Fibroblast of lung (primary cell): ENCODE measurements at regions not wholly inside any gene's neighbourhood (a gene's known extent, or its start where the extent isn't known, plus 50 kb on each side); places are given as distances from the start of the nearest gene placed in this dataset.
"Not testable (repeated sequence)": the region's sequence is repeated elsewhere in the genome, so short reads cannot be mapped to it uniquely, and the experiment has no call there.

Source experiments
- DNase-seq, 2 donors: peaks; one replicate each; pipeline versions ENCODE4 v3.0.0 to v3.0.0-alpha.2; 2010; ENCODE audit warnings: low read depth in 2 of 2
- H2AFZ ChIP-seq: 2 replicates; pipeline ENCODE4 v1.5.1; 2012; ENCODE audit warnings: low read length, control low read depth, inconsistent platforms
- H3K27ac ChIP-seq: 2 replicates; pipeline ENCODE4 v1.5.1; 2011; ENCODE audit warnings: low read length, control low read depth; ENCODE audit not compliant: insufficient read depth
- H3K27me3 ChIP-seq: 2 replicates; pipeline ENCODE4 v1.5.1; 2011; ENCODE audit warnings: mild to moderate bottlenecking, low read length; ENCODE audit not compliant: control insufficient read depth, insufficient read depth
- H3K36me3 ChIP-seq: 2 replicates; pipeline ENCODE4 v1.5.1; 2011; ENCODE audit warnings: low read length; ENCODE audit not compliant: control insufficient read depth, insufficient read depth
- H3K4me1 ChIP-seq: 2 replicates; pipeline ENCODE4 v1.5.1; 2011; ENCODE audit warnings: low read length; ENCODE audit not compliant: control insufficient read depth, insufficient read depth; ENCODE audit errors: extremely low read depth
- H3K4me2 ChIP-seq: 2 replicates; pipeline ENCODE4 v1.5.1; 2011; ENCODE audit warnings: low read length, control low read depth; ENCODE audit not compliant: insufficient read depth; ENCODE audit errors: extremely low read depth
- H3K4me3 ChIP-seq, 4 experiments: fragments of 200-600 bp in 1 of 4; sonication (generic) in 1 of 4; replicated peaks in 1 of 4; 2 replicates each; pipeline ENCODE4 v1.5.1; 2011 to 2016; ENCODE audit warnings: low read length in 4 of 4, low read depth in 3 of 4, mild to moderate bottlenecking in 3 of 4, control low read depth in 2 of 4, inconsistent platforms in 1 of 4, mixed read lengths in 1 of 4; ENCODE audit not compliant: insufficient read depth in 1 of 4; ENCODE audit errors: control extremely low read depth in 1 of 4
- H3K79me2 ChIP-seq: 2 replicates; pipeline ENCODE4 v1.5.1; 2012; ENCODE audit warnings: mild to moderate bottlenecking, low read length, inconsistent platforms; ENCODE audit not compliant: control insufficient read depth, insufficient read depth
- H3K9ac ChIP-seq: 2 replicates; pipeline ENCODE4 v1.5.1; 2011; ENCODE audit warnings: mild to moderate bottlenecking, low read length, control low read depth; ENCODE audit not compliant: insufficient read depth
- H3K9me3 ChIP-seq: 2 replicates; pipeline ENCODE4 v1.5.1; 2012; ENCODE audit warnings: low read depth, low read length; ENCODE audit not compliant: control insufficient read depth, insufficient read depth
- H4K20me1 ChIP-seq: 2 replicates; pipeline ENCODE4 v1.5.1; 2011; ENCODE audit warnings: low read length; ENCODE audit not compliant: control insufficient read depth, insufficient read depth; ENCODE audit errors: extremely low read depth
- EZH2 ChIP-seq: IDR thresholded peaks from 2 replicates; pipeline ENCODE4 v1.5.1; 2012; ENCODE audit warnings: low read length, control low read depth, mild to moderate bottlenecking; ENCODE audit errors: missing control alignments
- TF ChIP-seq, protein P1 (sequence below), 2 donors: IDR thresholded peaks in 1 of 2; conservative IDR thresholded peaks in 1 of 2; 1 replicate in 1 of 2; 2 replicates in 1 of 2; pipeline ENCODE4 v1.5.1; 2011 to 2012; ENCODE audit warnings: low read length in 2 of 2, control low read depth in 1 of 2, inconsistent platforms in 1 of 2, low read depth in 1 of 2, mild to moderate bottlenecking in 1 of 2

DNA sequence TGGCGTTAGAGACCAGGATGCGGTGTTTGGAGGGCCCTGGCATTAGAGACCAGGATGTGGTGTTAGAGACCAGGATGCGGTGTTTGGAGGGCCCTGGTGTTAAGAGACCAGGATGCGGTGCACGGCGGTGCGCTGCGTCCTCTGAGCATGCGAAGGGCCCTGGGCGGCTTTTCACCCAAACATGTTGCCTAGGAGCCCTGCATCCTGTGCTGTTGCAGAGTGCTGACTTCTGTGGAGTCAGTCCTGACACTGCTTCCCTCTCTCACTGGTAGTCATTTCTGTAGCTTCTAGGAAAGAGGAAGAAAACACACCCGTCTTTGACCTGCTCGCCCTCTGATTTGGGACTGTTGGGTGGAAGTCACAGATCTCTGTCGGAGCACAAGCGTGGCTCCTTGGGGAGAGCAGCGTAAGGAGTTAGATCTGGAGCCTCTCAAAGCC, 141.2 kb downstream of the LAT start:
- H3K36me3 ChIP-seq: no peaks in the 10 kb centered on the region
- H3K27me3 ChIP-seq: no peaks in the 10 kb centered on the region
- H3K4me3 ChIP-seq: no peak overlapping the region
- H3K9ac ChIP-seq: no peak overlapping the region
- H3K79me2 ChIP-seq: no peaks in the 10 kb centered on the region
- H3K4me1 ChIP-seq: no peaks in the 10 kb centered on the region
- no peak overlapping the region for H3K4me2 ChIP-seq
- H3K9me3 ChIP-seq: no peaks in the 10 kb centered on the region
- no peak overlapping the region for H3K27ac ChIP-seq
- H4K20me1 ChIP-seq: no peaks in the 10 kb centered on the region
- DNase-seq: no peak
- TF ChIP-seq EZH2: no peak
- TF ChIP-seq, protein P1, sequence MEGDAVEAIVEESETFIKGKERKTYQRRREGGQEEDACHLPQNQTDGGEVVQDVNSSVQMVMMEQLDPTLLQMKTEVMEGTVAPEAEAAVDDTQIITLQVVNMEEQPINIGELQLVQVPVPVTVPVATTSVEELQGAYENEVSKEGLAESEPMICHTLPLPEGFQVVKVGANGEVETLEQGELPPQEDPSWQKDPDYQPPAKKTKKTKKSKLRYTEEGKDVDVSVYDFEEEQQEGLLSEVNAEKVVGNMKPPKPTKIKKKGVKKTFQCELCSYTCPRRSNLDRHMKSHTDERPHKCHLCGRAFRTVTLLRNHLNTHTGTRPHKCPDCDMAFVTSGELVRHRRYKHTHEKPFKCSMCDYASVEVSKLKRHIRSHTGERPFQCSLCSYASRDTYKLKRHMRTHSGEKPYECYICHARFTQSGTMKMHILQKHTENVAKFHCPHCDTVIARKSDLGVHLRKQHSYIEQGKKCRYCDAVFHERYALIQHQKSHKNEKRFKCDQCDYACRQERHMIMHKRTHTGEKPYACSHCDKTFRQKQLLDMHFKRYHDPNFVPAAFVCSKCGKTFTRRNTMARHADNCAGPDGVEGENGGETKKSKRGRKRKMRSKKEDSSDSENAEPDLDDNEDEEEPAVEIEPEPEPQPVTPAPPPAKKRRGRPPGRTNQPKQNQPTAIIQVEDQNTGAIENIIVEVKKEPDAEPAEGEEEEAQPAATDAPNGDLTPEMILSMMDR (conservative IDR thresholded peaks at IDR 0.05 in 1 of 2, IDR thresholded peaks at IDR 0.05 in 1 of 2; ENCODE audit: low read depth in 1 of 2, low read length in 2 of 2): no peak
- H2AFZ ChIP-seq: no peak overlapping the region

DNA sequence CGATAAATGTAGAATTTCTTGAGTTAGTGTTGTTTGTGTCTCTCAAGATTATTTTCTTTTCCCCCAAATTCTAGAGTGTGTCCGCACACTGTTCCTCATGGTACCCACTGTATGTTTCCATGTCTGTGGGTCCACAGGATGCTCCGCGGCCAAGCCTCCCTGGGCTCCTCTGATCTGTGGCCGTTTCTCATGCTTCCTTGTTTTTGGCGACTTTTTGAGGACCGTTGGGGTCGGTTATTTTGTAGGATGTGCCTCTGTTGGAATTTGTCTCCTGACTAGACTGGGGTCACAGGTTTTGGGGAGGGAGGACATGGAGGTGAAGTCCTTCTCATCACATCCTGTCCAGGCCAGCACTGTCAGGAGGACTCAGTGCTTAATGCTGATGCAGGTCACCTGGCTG, 140.0 kb downstream of the LAT start:
- Histone ChIP-seq H3K9me3 (no peaks in the 10 kb centered on the region), H3K4me2 (no peak overlapping the region), H3K27ac (no peak overlapping the region), H3K4me3 (no peak overlapping the region), H3K79me2 (no peaks in the 10 kb centered on the region), H2AFZ (no peak overlapping the region), H4K20me1 (no peaks in the 10 kb centered on the region), H3K36me3 (no peaks in the 10 kb centered on the region), H3K27me3 (no peaks in the 10 kb centered on the region), H3K4me1 (no peaks in the 10 kb centered on the region), H3K9ac (no peak overlapping the region)
- TF ChIP-seq EZH2: no peak
- TF ChIP-seq, protein P1 (conservative IDR thresholded peaks at IDR 0.05 in 1 of 2, IDR thresholded peaks at IDR 0.05 in 1 of 2; ENCODE audit: low read depth in 1 of 2, low read length in 2 of 2): no peak
- DNase-seq: no peak

DNA sequence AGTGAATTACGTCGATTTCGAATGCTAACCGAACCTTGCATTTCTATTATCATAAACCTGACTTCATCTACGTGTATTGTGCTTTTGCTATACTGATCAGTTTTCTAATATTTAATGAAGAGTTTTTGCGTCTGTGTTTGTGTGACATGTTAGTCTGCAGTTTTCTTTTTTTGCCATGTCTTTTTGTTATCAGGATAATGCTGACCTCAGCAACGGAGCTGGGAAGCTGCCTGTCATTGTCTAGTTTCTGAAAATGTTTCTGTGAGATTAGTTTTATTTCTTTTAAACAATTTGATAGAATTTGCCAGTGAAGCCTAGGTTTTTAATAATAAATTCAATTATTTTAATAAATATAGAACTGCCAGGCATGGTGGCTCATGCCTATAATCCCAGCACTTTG, 139.3 kb downstream of the LAT start:
- not testable (repeated sequence) for H2AFZ ChIP-seq, H3K27me3 ChIP-seq, H3K9me3 ChIP-seq, H3K79me2 ChIP-seq, H3K4me2 ChIP-seq, H3K27ac ChIP-seq, H3K36me3 ChIP-seq, DNase-seq, H3K4me1 ChIP-seq, H3K4me3 ChIP-seq, H3K9ac ChIP-seq, H4K20me1 ChIP-seq

DNA sequence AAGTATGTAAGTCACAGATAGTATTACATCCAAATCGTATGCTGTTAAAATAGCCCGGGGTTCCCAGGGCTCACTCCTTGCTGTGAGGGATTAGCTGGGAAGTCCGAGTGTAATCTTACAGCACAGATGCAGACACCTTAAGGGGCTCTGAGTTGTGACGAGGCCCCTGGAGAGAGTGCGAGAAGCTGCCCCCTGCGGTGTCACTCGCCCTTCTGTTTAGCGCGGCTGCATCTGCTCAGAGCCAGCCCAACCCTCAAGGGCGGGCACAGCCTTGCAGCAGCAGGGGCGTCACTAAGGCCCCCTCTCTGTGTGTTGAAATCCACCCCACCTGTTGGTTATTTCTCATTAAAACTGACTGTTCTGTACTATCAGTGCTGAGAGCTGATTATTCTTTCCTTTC, 135.8 kb downstream of the LAT start:
- H3K9ac ChIP-seq, H3K27ac ChIP-seq, DNase-seq, H3K79me2 ChIP-seq, H3K27me3 ChIP-seq, H3K4me2 ChIP-seq, H3K9me3 ChIP-seq, H2AFZ ChIP-seq, H3K4me3 ChIP-seq, H3K36me3 ChIP-seq, H3K4me1 ChIP-seq, H4K20me1 ChIP-seq: not testable (repeated sequence)

DNA sequence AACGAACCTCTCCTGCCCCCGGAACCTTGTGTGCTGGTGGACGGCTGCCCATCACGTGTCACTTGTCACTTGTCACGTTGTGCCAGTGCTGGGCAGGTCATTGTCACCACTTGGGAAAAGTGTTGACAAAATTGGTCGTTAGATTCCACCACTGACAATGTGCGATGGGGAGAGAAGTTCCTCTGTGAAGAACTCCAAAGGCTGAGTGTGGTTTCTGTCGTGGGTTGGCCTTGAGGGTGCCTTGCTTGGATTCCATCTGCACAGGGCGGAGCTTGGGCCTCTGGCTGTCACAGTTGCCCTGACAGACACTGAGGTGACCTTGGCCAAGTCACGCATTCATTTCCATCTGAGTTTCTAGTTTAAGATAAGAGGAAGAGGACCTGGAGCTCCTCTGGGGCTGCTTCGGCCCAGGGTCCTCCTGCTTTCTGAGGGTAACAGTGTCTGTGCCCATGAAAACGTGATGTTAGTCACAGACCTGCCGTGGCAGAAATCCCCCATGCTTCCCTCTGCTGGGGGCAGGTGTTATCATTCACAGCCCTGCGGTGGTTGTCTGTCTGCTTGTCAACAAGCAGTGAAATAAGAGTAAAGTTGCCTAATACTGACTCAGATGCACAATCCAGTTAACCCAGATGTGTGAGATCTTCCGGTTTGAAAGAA, 133.6 kb downstream of the LAT start:
- not testable (repeated sequence) for H3K9ac ChIP-seq, H4K20me1 ChIP-seq, H3K27me3 ChIP-seq, H3K4me3 ChIP-seq, H3K79me2 ChIP-seq, H2AFZ ChIP-seq, H3K9me3 ChIP-seq, H3K4me2 ChIP-seq, DNase-seq, H3K36me3 ChIP-seq, H3K27ac ChIP-seq, H3K4me1 ChIP-seq
